Hepatocyte (in vitro differentiated cells): ENCODE measurements at regions not wholly inside any gene's neighbourhood (a gene's known extent, or its start where the extent isn't known, plus 50 kb on each side); places are given as distances from the start of the nearest gene placed in this dataset.

Experiments
- DNase-seq: peaks from one replicate; pipeline ENCODE4 v3.0.0-alpha.2; 2016; ENCODE audit warnings: low spot score
- H2AFZ ChIP-seq: fragments of 200-600 bp; sonication (generic); 2 replicates; pipeline ENCODE4 v1.6.0; 2016; ENCODE audit warnings: antibody characterized with exemption, mild to moderate bottlenecking
- H3K27ac ChIP-seq: fragments of 200-600 bp; sonication (generic); 2 replicates; pipeline ENCODE4 v1.5.1; 2016; ENCODE audit warnings: mild to moderate bottlenecking
- H3K27me3 ChIP-seq: fragments of 200-600 bp; sonication (generic); 2 replicates; pipeline ENCODE4 v1.6.1; 2016
- H3K36me3 ChIP-seq: fragments of 200-600 bp; sonication (generic); replicated peaks from 2 replicates; pipeline ENCODE4 v1.5.1; 2016; ENCODE audit warnings: low read depth; ENCODE audit not compliant: insufficient read depth
- H3K4me1 ChIP-seq: fragments of 200-600 bp; sonication (generic); 2 replicates; pipeline ENCODE4 v1.5.1; 2016; ENCODE audit warnings: mild to moderate bottlenecking, moderate library complexity; ENCODE audit not compliant: insufficient read depth
- H3K4me2 ChIP-seq: fragments of 200-600 bp; sonication (generic); 2 replicates; pipeline ENCODE4 v1.6.0; 2016
- H3K4me3 ChIP-seq: fragments of 200-600 bp; sonication (generic); 2 replicates; pipeline ENCODE4 v1.5.1; 2016; ENCODE audit warnings: mild to moderate bottlenecking
- H3K79me2 ChIP-seq: fragments of 200-600 bp; sonication (generic); 2 replicates; pipeline ENCODE4 v1.6.0; 2017; ENCODE audit warnings: mild to moderate bottlenecking
- H3K9me2 ChIP-seq: fragments of 200-600 bp; sonication (generic); replicated peaks from 2 replicates; pipeline ENCODE4 v1.6.0; 2017; ENCODE audit warnings: mild to moderate bottlenecking; ENCODE audit not compliant: insufficient read depth
- H3K9me3 ChIP-seq: fragments of 200-600 bp; sonication (generic); 2 replicates; pipeline ENCODE4 v1.5.1; 2016; ENCODE audit warnings: low read depth, mild to moderate bottlenecking
- H4K20me1 ChIP-seq: fragments of 200-600 bp; sonication (generic); 2 replicates; pipeline ENCODE4 v1.6.0; 2016; ENCODE audit warnings: mild to moderate bottlenecking; ENCODE audit not compliant: insufficient read depth, poor library complexity, severe bottlenecking
- CTCF ChIP-seq: fragments of 200-600 bp; sonication (generic); IDR thresholded peaks from 2 replicates; pipeline ENCODE4 v1.5.1; 2016; ENCODE audit warnings: antibody characterized with exemption, mild to moderate bottlenecking; ENCODE audit not compliant: poor library complexity
- EZH2 ChIP-seq: fragments of 200-600 bp; sonication (generic); IDR thresholded peaks from 2 replicates; pipeline ENCODE4 v1.6.1; 2016; ENCODE audit warnings: antibody characterized with exemption, mild to moderate bottlenecking, borderline replicate concordance
- EZH2phosphoT487 ChIP-seq: fragments of 200-600 bp; sonication (generic); IDR thresholded peaks from one replicate; pipeline ENCODE4 v1.6.1; 2018; ENCODE audit warnings: antibody characterized with exemption, mild to moderate bottlenecking, low read depth, moderate library complexity; ENCODE audit not compliant: unreplicated experiment, severe bottlenecking
- WGBS: methylation state at CpG from one replicate; pipeline ENCODE4 v1.1.6; 2016; ENCODE audit warnings: low lambda C conversion rate; ENCODE audit errors: missing lambda C conversion rate; 5-methylcytosine and 5-hydroxymethylcytosine counted together

DNA sequence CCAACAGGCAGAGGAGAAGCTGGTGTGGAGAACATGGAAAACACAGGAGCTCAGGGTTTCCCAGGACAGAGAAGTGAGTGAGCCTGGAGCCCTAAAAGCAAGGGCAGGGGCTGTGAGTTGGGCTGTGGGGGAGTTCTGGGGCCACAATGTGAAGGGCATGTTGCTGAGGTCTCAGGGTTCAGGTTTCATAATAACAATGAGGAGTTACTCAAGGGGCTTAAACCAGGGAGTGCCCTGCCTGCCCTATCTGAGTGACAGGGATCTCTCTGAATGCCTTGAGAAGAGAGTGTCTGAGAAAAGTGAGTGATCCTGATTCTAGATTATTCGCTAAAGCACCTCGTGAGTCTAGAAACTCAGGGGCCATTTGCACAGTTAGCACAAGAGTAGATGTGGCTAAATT lies 129.6 kb downstream of the VPREB1 start:
- Histone ChIP-seq H3K27ac (no peak overlapping the region), H3K9me3 (no peaks in the 10 kb centered on the region), H3K4me1 (no peaks in the 10 kb centered on the region), H3K4me2 (no peak overlapping the region), H3K36me3 (no peaks in the 10 kb centered on the region), H3K79me2 (no peaks in the 10 kb centered on the region), H3K9me2 (no peaks in the 10 kb centered on the region), H4K20me1 (no peaks in the 10 kb centered on the region), H2AFZ (no peak overlapping the region), H3K27me3 (peaks cover 11% of the 10 kb centered on the region), H3K4me3 (no peak overlapping the region)
- 47% methylated on average over 2 of the region's 2 CpGs for WGBS
- no peak for DNase-seq
- TF ChIP-seq EZH2phosphoT487 (no peak), EZH2 (no peak), CTCF (no peak)

- no peak for TF ChIP-seq EZH2phosphoT487
- no peak for TF ChIP-seq CTCF
- no peak for TF ChIP-seq EZH2
- H3K9me2 ChIP-seq, result no peaks in the 10 kb centered on the region
- no peaks in the 10 kb centered on the region for H3K36me3 ChIP-seq
- peaks cover 15% of the 10 kb centered on the region for H3K27me3 ChIP-seq
- H3K79me2 ChIP-seq, result no peaks in the 10 kb centered on the region
- WGBS, result 37% methylated on average over 5 of the region's 5 CpGs
- no peak overlapping the region for H3K4me3 ChIP-seq
- H3K4me1 ChIP-seq, result no peaks in the 10 kb centered on the region
- DNase-seq, result no peak
- no peak overlapping the region for H3K4me2 ChIP-seq
- no peak overlapping the region for H3K27ac ChIP-seq
- H4K20me1 ChIP-seq, result no peaks in the 10 kb centered on the region
- H2AFZ ChIP-seq, result no peak overlapping the region
- H3K9me3 ChIP-seq, result no peaks in the 10 kb centered on the region
These were observed 130.0 kb downstream of the VPREB1 start for GRCh38 chr22:22374579-22374978.

DNA sequence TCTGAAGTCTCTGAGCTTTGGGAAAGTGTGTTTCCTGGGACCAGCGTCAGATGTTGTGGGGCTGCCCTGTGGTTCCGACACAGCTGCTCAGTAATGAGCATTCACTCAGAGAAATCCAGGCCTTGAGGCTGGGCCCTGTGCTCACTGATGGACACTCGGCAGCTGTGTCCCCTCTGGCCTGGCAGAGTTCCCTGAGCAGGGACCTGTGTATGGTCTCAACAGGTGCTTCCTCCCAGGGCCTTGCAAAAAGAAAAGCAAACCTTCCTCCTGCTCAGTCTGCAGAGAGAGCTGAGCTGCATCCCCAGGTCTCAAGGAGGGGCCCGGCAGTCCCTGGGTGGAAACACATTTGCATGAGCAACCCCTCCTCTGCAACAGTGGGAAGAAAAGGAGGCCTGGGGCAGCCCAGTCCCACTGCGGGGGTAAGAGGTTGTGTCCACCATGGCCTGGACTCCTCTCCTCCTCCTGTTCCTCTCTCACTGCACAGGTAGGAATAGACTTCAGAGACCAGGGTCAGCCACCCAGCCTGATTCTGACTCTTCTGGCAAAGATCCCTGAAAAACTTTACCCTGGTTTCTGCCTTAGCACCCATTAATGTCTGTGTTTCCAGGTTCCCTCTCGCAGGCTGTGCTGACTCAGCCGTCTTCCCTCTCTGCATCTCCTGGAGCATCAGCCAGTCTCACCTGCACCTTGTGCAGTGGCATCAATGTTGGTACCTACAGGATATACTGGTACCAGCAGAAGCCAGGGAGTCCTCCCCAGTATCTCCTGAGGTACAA lies 131.2 kb downstream of the VPREB1 start:
- H3K27me3 ChIP-seq, result peaks cover 22% of the 10 kb centered on the region
- no peak overlapping the region for H3K4me3 ChIP-seq
- H2AFZ ChIP-seq, result no peak overlapping the region
- no peaks in the 10 kb centered on the region for H3K36me3 ChIP-seq
- no peak for DNase-seq
- no peaks in the 10 kb centered on the region for H3K9me3 ChIP-seq
- no peak overlapping the region for H3K4me2 ChIP-seq
- H4K20me1 ChIP-seq, result no peaks in the 10 kb centered on the region
- no peak overlapping the region for H3K27ac ChIP-seq
- 65% methylated on average over 7 of the region's 7 CpGs for WGBS
- no peaks in the 10 kb centered on the region for H3K4me1 ChIP-seq
- no peaks in the 10 kb centered on the region for H3K9me2 ChIP-seq
- TF ChIP-seq CTCF (no peak), EZH2 (no peak), EZH2phosphoT487 (no peak)
- no peaks in the 10 kb centered on the region for H3K79me2 ChIP-seq
